GM12878 (cell line): ENCODE measurements at regions not wholly inside any gene's neighbourhood (a gene's known extent, or its start where the extent isn't known, plus 50 kb on each side); places are given as distances from the start of the nearest gene placed in this dataset.

Source experiments
- ATAC-seq: fragments of 200-7000 bp; cut with Tn5 transposase; 3 replicates; pipeline ENCODE4 v1.9.1; 2020; ENCODE audit warnings: mild to moderate bottlenecking, moderate library complexity
- BruUV-seq: library from RNA; stranded (reverse); fragments of 400-500 nt; replicated peaks from 2 replicates; lab custom pipeline; 2021; lab: Mats Ljungman, UMichigan
- CTCF ChIA-PET: fragments of 300-600 bp; sonication (Branson Sonifier 250); formaldehyde crosslinking; extraction: SDS; loops from one replicate; lab custom pipeline; 2021; ENCODE audit warnings: inconsistent platforms; lab: Yijun Ruan, JAX
- POLR2A ChIA-PET: fragments of 350-600 bp; formaldehyde crosslinking; extraction: SDS; loops from one replicate; lab custom pipeline; 2021; ENCODE audit warnings: inconsistent platforms; lab: Charles Lee
- RAD21 ChIA-PET: fragments of 300-600 bp; sonication (Branson Sonifier 250); formaldehyde crosslinking; loops from one replicate; lab custom pipeline; 2023; ENCODE audit warnings: antibody characterized with exemption; ENCODE audit not compliant: unreplicated experiment; lab: Charles Lee
- SMC1A ChIA-PET: fragments of 300-600 bp; sonication (Branson Sonifier 250); formaldehyde crosslinking; loops from one replicate; lab custom pipeline; 2023; ENCODE audit not compliant: unreplicated experiment, uncharacterized antibody; lab: Charles Lee
- DNase-seq: peaks from one replicate; pipeline ENCODE4 v3.0.0-alpha.2; 2011; ENCODE audit warnings: low read depth, low spot score
- FAIRE-seq: peaks from 3 replicates; lab custom pipeline; 2011; peaks lifted over from hg19 to GRCh38; lab: Jason Lieb, UNC
- H2AFZ ChIP-seq: 2 replicates; pipeline ENCODE4 v1.6.0; 2011; ENCODE audit warnings: low read depth, low read length, control low read depth; ENCODE audit not compliant: control insufficient read depth
- H3K27ac ChIP-seq: 2 replicates; pipeline ENCODE4 v1.5.1; 2011; ENCODE audit warnings: control low read depth; ENCODE audit not compliant: control insufficient read depth, insufficient read depth
- H3K27me3 ChIP-seq, 2 experiments: replicated peaks in 1 of 2; 2 replicates each; pipeline versions ENCODE4 v1.6.0 to v1.6.1; 2011; ENCODE audit warnings: low read length in 1 of 2; ENCODE audit not compliant: control insufficient read depth in 2 of 2, insufficient read depth in 2 of 2
- H3K36me3 ChIP-seq, 2 experiments: 2 replicates each; pipeline ENCODE4 v1.5.1; 2011; ENCODE audit warnings: low read length in 1 of 2; ENCODE audit not compliant: control insufficient read depth in 2 of 2, insufficient read depth in 2 of 2
- H3K4me1 ChIP-seq: 2 replicates; pipeline ENCODE4 v1.6.1; 2011; ENCODE audit warnings: mild to moderate bottlenecking, low read length, moderate library complexity, mixed read lengths; ENCODE audit not compliant: control insufficient read depth, insufficient read depth
- H3K4me2 ChIP-seq: 2 replicates; pipeline ENCODE4 v1.6.0; 2011; ENCODE audit warnings: control low read depth; ENCODE audit not compliant: control insufficient read depth, insufficient read depth
- H3K4me3 ChIP-seq: fragments of 200-600 bp; sonication (generic); 2 replicates; pipeline ENCODE4 v1.5.1; 2016
- H3K79me2 ChIP-seq: 2 replicates; pipeline ENCODE4 v1.6.0; 2011; ENCODE audit warnings: low read length; ENCODE audit not compliant: control insufficient read depth, insufficient read depth
- H3K9ac ChIP-seq: 2 replicates; pipeline ENCODE4 v1.8.0; 2011; ENCODE audit warnings: low read length, control low read depth, mixed read lengths; ENCODE audit not compliant: control insufficient read depth, insufficient read depth
- H3K9me3 ChIP-seq: replicated peaks from 3 replicates; pipeline ENCODE4 v1.5.1; 2011; ENCODE audit warnings: mild to moderate bottlenecking, low read length; ENCODE audit not compliant: control insufficient read depth, insufficient read depth
- H4K20me1 ChIP-seq: 2 replicates; pipeline ENCODE4 v1.6.0; 2011; ENCODE audit not compliant: control insufficient read depth, insufficient read depth
- EZH2 ChIP-seq: IDR thresholded peaks from 2 replicates; pipeline ENCODE4 v1.6.1; 2012; ENCODE audit warnings: low read depth, mild to moderate bottlenecking, control low read depth, inconsistent platforms, low read length, borderline replicate concordance; ENCODE audit not compliant: control insufficient read depth
- MAX ChIP-seq: IDR thresholded peaks from 2 replicates; pipeline ENCODE4 v1.6.1; 2012; ENCODE audit warnings: low read depth, low read length, improper control_type of control experiment
- ZZZ3 ChIP-seq: IDR thresholded peaks from 2 replicates; pipeline ENCODE4 v1.6.1; 2011; ENCODE audit warnings: low read depth; ENCODE audit not compliant: control insufficient read depth, insufficient read length
- WGBS: methylation state at CpG from one replicate; pipeline ENCODE4 v1.1.6; 2016; ENCODE audit warnings: low lambda C conversion rate; ENCODE audit not compliant: insufficient replicate concordance, insufficient coverage; ENCODE audit errors: missing lambda C conversion rate; 5-methylcytosine and 5-hydroxymethylcytosine counted together
- in situ Hi-C: fragments of 300-500 bp; cut with MboI; formaldehyde crosslinking; loops from 9 replicates; pipeline ENCODE4 v1.14.3; 2018; ENCODE audit warnings: mixed read lengths
- intact Hi-C: fragments of 100-400 bp; cut with micrococcal nuclease; formaldehyde crosslinking; loops from one replicate; pipeline ENCODE4 v1.14.2; 2022; ENCODE audit not compliant: unreplicated experiment
- TF ChIP-seq, protein P1 (sequence below), 3 experiments: IDR thresholded peaks in 2 of 3; conservative IDR thresholded peaks in 1 of 3; 2 replicates each; pipeline ENCODE4 v1.5.1; 2011; ENCODE audit warnings: low read depth in 3 of 3, low read length in 3 of 3, mild to moderate bottlenecking in 3 of 3, control low read depth in 2 of 3, moderate library complexity in 2 of 3, inconsistent platforms in 1 of 3, mixed read lengths in 1 of 3; ENCODE audit not compliant: control insufficient read depth in 2 of 3, insufficient read depth in 1 of 3; ENCODE audit errors: extremely low read depth in 1 of 3

DNA sequence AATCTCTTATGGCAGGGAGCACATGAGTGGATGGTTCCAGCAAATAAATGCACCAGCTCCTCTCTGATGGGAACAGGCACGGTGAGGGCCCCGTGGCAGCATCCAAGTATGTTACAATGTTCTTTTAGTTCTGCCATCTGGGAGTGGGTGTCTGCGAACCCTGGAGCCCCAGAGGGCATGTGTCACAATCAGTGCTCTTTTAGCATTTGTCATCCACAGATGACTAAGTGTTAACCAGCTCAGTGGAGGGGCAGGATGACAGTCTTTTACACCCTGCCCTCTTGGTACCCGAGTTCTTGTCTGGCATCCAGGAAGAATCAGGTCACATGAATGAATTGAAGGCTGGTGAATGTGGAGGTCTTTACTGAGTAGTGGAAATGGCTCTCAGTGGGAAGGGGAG lies 560.4 kb upstream of the FLRT2 start:
- Histone ChIP-seq H3K4me3 (no peak overlapping the region), H4K20me1 (no peaks in the 10 kb centered on the region), H3K4me2 (no peak overlapping the region), H3K9me3 (no peaks in the 10 kb centered on the region), H3K27me3 (no peaks in the 10 kb centered on the region), H3K9ac (no peak overlapping the region), H2AFZ (no peak overlapping the region), H3K4me1 (no peaks in the 10 kb centered on the region), H3K36me3 (no peaks in the 10 kb centered on the region), H3K79me2 (no peaks in the 10 kb centered on the region), H3K27ac (no peak overlapping the region)
- SMC1A ChIA-PET, result interaction anchor here (0.7 kb wide), 1 partner anchor 31 kb away, joined by 4 read pairs; no protein-coding TSS in a partner anchor
- intact Hi-C loops (no loop called here), in situ Hi-C loops (no loop called here)
- CTCF ChIA-PET, result no interaction called here
- POLR2A ChIA-PET, result no interaction called here
- FAIRE-seq (no peak), ATAC-seq (no peak), DNase-seq (no peak)
- RAD21 ChIA-PET, result no interaction called here
- 4% methylated on average over 4 of the region's 4 CpGs for WGBS
- TF ChIP-seq ZZZ3 (no peak), MAX (no peak), EZH2 (no peak)
- TF ChIP-seq, protein P1, sequence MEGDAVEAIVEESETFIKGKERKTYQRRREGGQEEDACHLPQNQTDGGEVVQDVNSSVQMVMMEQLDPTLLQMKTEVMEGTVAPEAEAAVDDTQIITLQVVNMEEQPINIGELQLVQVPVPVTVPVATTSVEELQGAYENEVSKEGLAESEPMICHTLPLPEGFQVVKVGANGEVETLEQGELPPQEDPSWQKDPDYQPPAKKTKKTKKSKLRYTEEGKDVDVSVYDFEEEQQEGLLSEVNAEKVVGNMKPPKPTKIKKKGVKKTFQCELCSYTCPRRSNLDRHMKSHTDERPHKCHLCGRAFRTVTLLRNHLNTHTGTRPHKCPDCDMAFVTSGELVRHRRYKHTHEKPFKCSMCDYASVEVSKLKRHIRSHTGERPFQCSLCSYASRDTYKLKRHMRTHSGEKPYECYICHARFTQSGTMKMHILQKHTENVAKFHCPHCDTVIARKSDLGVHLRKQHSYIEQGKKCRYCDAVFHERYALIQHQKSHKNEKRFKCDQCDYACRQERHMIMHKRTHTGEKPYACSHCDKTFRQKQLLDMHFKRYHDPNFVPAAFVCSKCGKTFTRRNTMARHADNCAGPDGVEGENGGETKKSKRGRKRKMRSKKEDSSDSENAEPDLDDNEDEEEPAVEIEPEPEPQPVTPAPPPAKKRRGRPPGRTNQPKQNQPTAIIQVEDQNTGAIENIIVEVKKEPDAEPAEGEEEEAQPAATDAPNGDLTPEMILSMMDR (IDR thresholded peaks at IDR 0.05 in 2 of 3, conservative IDR thresholded peaks at IDR 0.05 in 1 of 3; ENCODE audit: control insufficient read depth in 2 of 3, extremely low read depth in 1 of 3, insufficient read depth in 1 of 3, low read depth in 3 of 3, low read length in 3 of 3), result no peak
- no TSS peak for BruUV-seq
